Right cardiac atrium (tissue), 5 donors: ENCODE measurements at regions not wholly inside any gene's neighbourhood (a gene's known extent, or its start where the extent isn't known, plus 50 kb on each side); places are given as distances from the start of the nearest gene placed in this dataset.

Experiments
- ATAC-seq, 2 donors: fragments of 200-7000 bp; cut with Tn5 transposase; one replicate each; pipeline versions ENCODE4 v1.8.0 to v1.9.1; 2020; ENCODE audit warnings: moderate library complexity in 2 of 2, mild to moderate bottlenecking in 1 of 2
- DNase-seq, 3 donors: peaks; one replicate each; pipeline ENCODE4 v3.0.0-alpha.2; 2020
- H3K27ac ChIP-seq: one replicate; pipeline ENCODE4 v1.5.1; 2013; ENCODE audit warnings: mild to moderate bottlenecking, low read length, control low read depth, moderate library complexity
- H3K27me3 ChIP-seq: one replicate; pipeline ENCODE4 v1.6.1; 2013; ENCODE audit not compliant: control insufficient read depth, insufficient read depth
- H3K4me1 ChIP-seq: one replicate; pipeline ENCODE4 v1.6.1; 2013; ENCODE audit warnings: low read length; ENCODE audit not compliant: control insufficient read depth, insufficient read depth
- H3K4me3 ChIP-seq: one replicate; pipeline ENCODE4 v1.5.1; 2013; ENCODE audit warnings: low read length, control low read depth
- H3K9me3 ChIP-seq: one replicate; pipeline ENCODE4 v1.6.1; 2013; ENCODE audit warnings: low read length; ENCODE audit not compliant: control insufficient read depth
- WGBS: extraction: QIAGEN DNeasy Blood & Tissue Kit; methylation state at CpG from one replicate; pipeline ENCODE4 v1.1.7; 2013; 5-methylcytosine and 5-hydroxymethylcytosine counted together
- intact Hi-C, 4 donors: fragments of 100-400 bp; cut with DNase I; formaldehyde crosslinking; loops; one replicate each; pipeline versions ENCODE4 v1.11.0 to v1.14.0; 2022 to 2023
- donor health status: healthy with polysubstance abuse.
- donor health status: DM: no; HTN: yes; CAD: no.
- donor health status: DM: no; HTN: no; CAD: no.
- donor health status: DM: no; HTN: yes; CAD: no; lungs with severe emphysema.
- donor health status: DM: yes; HTN: yes; CAD: no.

- intact Hi-C loops = no loop called here
- WGBS = 89% methylated on average over 3 of the region's 3 CpGs
- no peak for ATAC-seq
These were observed 130.1 kb upstream of the ADRA1B start for GRCh38 chr5:159786201-159786600.

DNA sequence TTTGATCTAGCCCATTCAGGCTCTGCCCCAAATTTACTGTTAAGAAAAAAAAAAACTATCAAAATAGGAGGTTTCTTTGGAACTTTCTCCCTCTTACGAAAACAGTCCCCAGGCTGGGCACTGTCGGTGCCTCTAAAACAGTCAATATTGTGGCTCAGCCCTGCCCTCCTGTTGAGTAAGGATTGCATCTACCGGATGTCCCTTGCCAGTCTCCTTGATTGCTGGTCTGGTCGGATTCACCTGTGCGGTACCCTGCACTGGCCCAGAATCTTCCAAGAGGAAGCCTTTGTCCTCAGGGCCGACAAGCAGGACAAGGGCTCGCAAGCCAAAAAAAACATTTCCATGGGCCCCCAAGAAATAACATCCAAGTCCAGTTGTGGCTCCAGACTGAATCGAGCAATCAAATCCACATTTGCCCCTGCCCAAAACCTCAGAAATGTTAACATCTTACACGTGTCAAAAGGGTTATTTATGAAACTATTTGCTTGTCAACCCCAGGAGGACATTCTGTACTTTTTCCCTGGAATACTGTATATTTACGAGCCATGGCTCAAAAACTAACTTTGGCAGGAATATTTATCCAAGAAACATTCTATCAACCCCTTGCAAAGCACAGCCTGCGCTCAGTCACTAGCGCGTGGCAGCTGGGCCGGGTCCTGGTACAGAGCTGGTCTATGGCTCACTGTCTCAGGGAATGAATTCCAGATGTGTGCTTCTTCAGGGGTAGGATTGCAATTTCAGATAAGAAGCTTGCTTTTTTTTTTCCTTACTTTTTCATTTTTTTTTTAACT is 129.2 kb upstream of the ADRA1B start:
- WGBS = 53% methylated on average over 14 of the region's 14 CpGs
- ATAC-seq (peak; percentile 66 to 91), DNase-seq (peak; percentile 39 to 90 (median 79))
- Histone ChIP-seq H3K4me3 (no peak overlapping the region), H3K27ac (peak overlapping the region; percentile 40), H3K4me1 (no peaks in the 10 kb centered on the region), H3K27me3 (no peaks in the 10 kb centered on the region), H3K9me3 (no peaks in the 10 kb centered on the region)
- intact Hi-C loops = no loop called here

More at GRCh38 chr5:159786201-159786600, 130.1 kb upstream of the ADRA1B start:
- H3K9me3 ChIP-seq = no peaks in the 10 kb centered on the region
- H3K4me3 ChIP-seq = no peak overlapping the region
- H3K27me3 ChIP-seq = no peaks in the 10 kb centered on the region
- DNase-seq = no peak
- no peak overlapping the region for H3K27ac ChIP-seq
- H3K4me1 ChIP-seq = no peaks in the 10 kb centered on the region

DNA sequence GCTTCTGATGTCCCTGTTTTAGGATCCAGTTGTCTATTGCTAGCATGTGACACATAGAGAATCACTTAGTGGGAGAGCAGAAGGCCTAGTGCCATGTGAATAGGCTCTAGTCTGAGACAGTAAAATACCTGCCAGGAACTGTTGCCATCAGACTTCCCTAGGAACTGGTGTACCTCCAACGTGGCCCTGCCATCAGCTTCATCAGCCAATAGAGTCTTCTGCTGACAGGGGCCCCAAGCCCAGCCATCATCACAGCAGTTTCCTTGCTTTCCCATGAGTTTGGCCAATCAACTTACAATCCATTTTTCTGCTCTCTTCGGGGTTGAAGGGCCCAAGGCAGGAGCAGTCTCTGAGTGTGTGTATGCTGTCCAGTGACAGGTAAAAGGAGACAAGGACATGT is 128.4 kb upstream of the ADRA1B start:
- H3K4me1 ChIP-seq = no peaks in the 10 kb centered on the region
- no peak for ATAC-seq
- H3K9me3 ChIP-seq = no peaks in the 10 kb centered on the region
- no peak overlapping the region for H3K4me3 ChIP-seq
- peak in 1 of 3 donors; percentile 41 for DNase-seq
- peak overlapping the region; percentile 0 for H3K27ac ChIP-seq
- WGBS = 43% methylated on average over 2 of the region's 2 CpGs
- H3K27me3 ChIP-seq = no peaks in the 10 kb centered on the region
- intact Hi-C loops = no loop called here

GRCh38 chr5:159788835-159789331 is 127.4 kb upstream of the ADRA1B start:
- peak in 1 of 3 donors; percentile 68 for DNase-seq
- 66% methylated on average over 5 of the region's 5 CpGs for WGBS

GRCh38 chr5:159792180-159792579 is 124.1 kb upstream of the ADRA1B start:
- no peak for ATAC-seq
- WGBS = 66% methylated on average over 2 of the region's 2 CpGs

More at GRCh38 chr5:159788835-159789331, 127.4 kb upstream of the ADRA1B start:
- intact Hi-C loops = no loop called here
- peak in 1 of 2 donors; percentile 32 for ATAC-seq
- H3K9me3 ChIP-seq = no peaks in the 10 kb centered on the region
- H3K4me1 ChIP-seq = no peaks in the 10 kb centered on the region
- H3K4me3 ChIP-seq = no peak overlapping the region
- H3K27ac ChIP-seq = no peak overlapping the region
- no peaks in the 10 kb centered on the region for H3K27me3 ChIP-seq

DNA sequence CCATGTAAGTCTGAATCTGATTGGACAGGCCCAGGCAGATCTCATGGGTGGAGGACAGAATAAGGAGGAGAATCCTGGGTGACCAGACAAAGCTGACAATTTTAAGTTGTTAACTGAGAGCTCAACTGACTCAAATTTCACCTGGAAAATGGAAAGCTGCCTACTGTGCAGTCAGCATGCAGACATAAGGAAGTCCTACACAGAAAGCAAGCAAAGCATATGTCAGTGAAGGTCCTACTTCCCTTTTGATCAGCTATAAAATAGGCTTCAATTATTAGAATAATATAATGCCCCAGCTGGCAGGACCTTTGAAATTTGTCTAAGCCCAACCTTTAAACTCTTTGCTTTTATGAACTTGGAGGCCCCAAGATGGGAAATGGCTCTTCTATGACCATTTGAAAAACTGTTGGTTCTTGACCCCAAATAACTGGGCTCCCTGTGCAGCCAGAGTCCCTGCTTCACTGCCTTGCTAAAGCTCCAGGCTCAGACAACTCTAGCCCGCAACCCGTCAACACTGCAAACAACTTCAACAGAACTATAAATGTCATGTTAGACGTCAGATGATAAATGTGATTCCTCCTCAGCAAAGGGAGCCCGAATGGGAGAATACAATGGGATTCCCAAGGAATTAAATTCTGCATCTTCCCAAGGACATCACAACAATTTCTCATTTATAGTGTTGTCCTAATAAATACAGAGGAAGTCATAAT is 118.9 kb upstream of the ADRA1B start:
- intact Hi-C loops = no loop called here
- WGBS = 83% methylated on average over 4 of the region's 4 CpGs
- Histone ChIP-seq H3K9me3 (no peaks in the 10 kb centered on the region), H3K27ac (no peak overlapping the region), H3K4me3 (no peak overlapping the region), H3K4me1 (no peaks in the 10 kb centered on the region), H3K27me3 (no peaks in the 10 kb centered on the region)
- no peak for DNase-seq
- ATAC-seq = no peak

More at GRCh38 chr5:159792180-159792579, 124.1 kb upstream of the ADRA1B start:
- Histone ChIP-seq H3K9me3 (no peaks in the 10 kb centered on the region), H3K4me3 (no peak overlapping the region), H3K4me1 (no peaks in the 10 kb centered on the region), H3K27me3 (no peaks in the 10 kb centered on the region), H3K27ac (no peak overlapping the region)
- intact Hi-C loops = no loop called here
- no peak for DNase-seq

DNA sequence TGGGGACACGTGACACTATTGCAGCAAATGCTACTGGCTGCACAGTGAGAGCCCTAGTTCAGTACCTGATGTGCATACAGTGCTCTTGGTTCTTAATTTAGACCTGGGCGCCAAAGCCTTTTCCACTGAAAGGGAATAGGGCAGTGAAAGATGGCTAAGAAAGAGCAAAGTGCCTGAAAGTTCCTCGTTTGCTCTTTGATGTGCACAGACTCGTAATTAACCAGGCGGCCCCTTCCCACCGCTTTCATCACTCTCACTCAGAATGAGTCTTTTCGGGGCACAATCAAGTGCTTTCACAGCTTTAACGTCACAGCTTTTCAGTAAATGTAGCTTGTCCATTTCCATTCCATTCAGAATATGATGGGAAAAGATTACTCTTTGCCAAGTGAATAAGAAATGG is 116.6 kb upstream of the ADRA1B start:
- Histone ChIP-seq H3K4me1 (no peaks in the 10 kb centered on the region), H3K27me3 (no peaks in the 10 kb centered on the region), H3K9me3 (no peaks in the 10 kb centered on the region), H3K27ac (no peak overlapping the region), H3K4me3 (no peak overlapping the region)
- ATAC-seq (no peak), DNase-seq (no peak)
- intact Hi-C loops = no loop called here
- 79% methylated on average over 8 of the region's 8 CpGs for WGBS

- ATAC-seq (no peak), DNase-seq (no peak)
- H3K4me3 ChIP-seq = no peak overlapping the region
- 93% methylated on average over 8 of the region's 8 CpGs for WGBS
- no peaks in the 10 kb centered on the region for H3K27me3 ChIP-seq
- no peaks in the 10 kb centered on the region for H3K9me3 ChIP-seq
- intact Hi-C loops = no loop called here
- no peaks in the 10 kb centered on the region for H3K4me1 ChIP-seq
- no peak overlapping the region for H3K27ac ChIP-seq
These were observed 116.0 kb upstream of the ADRA1B start for GRCh38 chr5:159800131-159800840.

GRCh38 chr5:159801303-159801702 is 115.0 kb upstream of the ADRA1B start:
- ATAC-seq (no peak), DNase-seq (no peak)
- Histone ChIP-seq H3K4me3 (no peak overlapping the region), H3K27me3 (no peaks in the 10 kb centered on the region), H3K27ac (no peak overlapping the region), H3K4me1 (no peaks in the 10 kb centered on the region), H3K9me3 (no peaks in the 10 kb centered on the region)
- intact Hi-C loops = no loop called here
- WGBS = 75% methylated on average over 8 of the region's 8 CpGs

GRCh38 chr5:159802661-159803060 is 113.6 kb upstream of the ADRA1B start:
- Histone ChIP-seq H3K9me3 (no peaks in the 10 kb centered on the region), H3K27me3 (no peaks in the 10 kb centered on the region), H3K4me3 (no peak overlapping the region), H3K4me1 (no peaks in the 10 kb centered on the region), H3K27ac (no peak overlapping the region)
- intact Hi-C loops = no loop called here
- ATAC-seq = no peak
- WGBS = 64% methylated on average over 1 of the region's 1 CpG
- no peak for DNase-seq

- ATAC-seq (no peak), DNase-seq (no peak)
- Histone ChIP-seq H3K9me3 (no peaks in the 10 kb centered on the region), H3K27ac (no peak overlapping the region), H3K27me3 (no peaks in the 10 kb centered on the region), H3K4me1 (no peaks in the 10 kb centered on the region), H3K4me3 (no peak overlapping the region)
- intact Hi-C loops = no loop called here
- 84% methylated on average over 1 of the region's 1 CpG for WGBS
These were observed 112.2 kb upstream of the ADRA1B start for GRCh38 chr5:159804121-159804520.
